Suppressor macrophage treated with lipopolysaccharide for 1 hour (primary cell): ENCODE measurements at regions not wholly inside any gene's neighbourhood (a gene's known extent, or its start where the extent isn't known, plus 50 kb on each side); places are given as distances from the start of the nearest gene placed in this dataset.
A peak's percentile ranks its signal among the peaks of the same experiment; 100 is the strongest.
"Not testable (repeated sequence)": the region's sequence is repeated elsewhere in the genome, so short reads cannot be mapped to it uniquely, and the experiment has no call there.

Source experiments
- DNase-seq, 3 donors: peaks; one replicate each; pipeline ENCODE4 v3.0.0-alpha.2; 2020 to 2022

GRCh38 chr20:56689318-56689717, 60.2 kb downstream of the TFAP2C start:
- no peak for DNase-seq

- DNase-seq: no peak
Observed at GRCh38 chr20:56689852-56690485, 60.9 kb downstream of the TFAP2C start.

GRCh38 chr20:56690531-56691175, 61.5 kb downstream of the TFAP2C start:
- DNase-seq: no peak

GRCh38 chr20:56691325-56691998, 62.4 kb downstream of the TFAP2C start:
- DNase-seq: no peak

- DNase-seq: no peak
Observed at GRCh38 chr20:56693217-56693616, 64.1 kb downstream of the TFAP2C start.

GRCh38 chr20:56697476-56697875, 68.4 kb downstream of the TFAP2C start:
- DNase-seq: no peak

GRCh38 chr20:56698297-56698696, 69.2 kb downstream of the TFAP2C start:
- DNase-seq: no peak

GRCh38 chr20:56698749-56699148, 69.6 kb downstream of the TFAP2C start:
- no peak for DNase-seq

GRCh38 chr20:56702931-56703840, 74.1 kb downstream of the TFAP2C start:
- DNase-seq: no peak

- no peak for DNase-seq
Observed at GRCh38 chr20:56706867-56707360, 77.8 kb downstream of the TFAP2C start.

GRCh38 chr20:56708991-56709390, 79.9 kb downstream of the TFAP2C start:
- DNase-seq: no peak

- DNase-seq: no peak
Observed at GRCh38 chr20:56710125-56710524, 81.0 kb downstream of the TFAP2C start.

GRCh38 chr20:56710577-56710976, 81.5 kb downstream of the TFAP2C start:
- not testable (repeated sequence) for DNase-seq

GRCh38 chr20:56711018-56711417, 81.9 kb downstream of the TFAP2C start:
- DNase-seq: no peak

GRCh38 chr20:56715309-56715708, 86.2 kb downstream of the TFAP2C start:
- DNase-seq: no peak

- DNase-seq: no peak
Observed at GRCh38 chr20:56715902-56716519, 86.9 kb downstream of the TFAP2C start.

GRCh38 chr20:56716806-56717205, 87.7 kb downstream of the TFAP2C start:
- DNase-seq: no peak

GRCh38 chr20:56718816-56719215, 89.7 kb downstream of the TFAP2C start:
- DNase-seq: no peak

GRCh38 chr20:56720620-56721213, 91.6 kb downstream of the TFAP2C start:
- no peak for DNase-seq

GRCh38 chr20:56722042-56722441, 92.9 kb downstream of the TFAP2C start:
- peak; percentile 68 to 74 (median 70) for DNase-seq

- DNase-seq: no peak
Observed at GRCh38 chr20:56723331-56723730, 94.2 kb downstream of the TFAP2C start.

- peak; percentile 50 to 62 (median 59) for DNase-seq
Observed at GRCh38 chr20:56724241-56724757, 95.2 kb downstream of the TFAP2C start.
